BJ (cell line): ENCODE measurements at regions not wholly inside any gene's neighbourhood (a gene's known extent, or its start where the extent isn't known, plus 50 kb on each side); places are given as distances from the start of the nearest gene placed in this dataset.

Source experiments
- CTCF ChIA-PET: fragments of 350-600 bp; formaldehyde crosslinking; extraction: SDS; loops from one replicate; lab custom pipeline; 2021; ENCODE audit warnings: antibody characterized with exemption, inconsistent platforms; lab: Yijun Ruan, JAX
- POLR2A ChIA-PET: fragments of 300-600 bp; sonication (Branson Sonifier 250); formaldehyde crosslinking; extraction: SDS; loops from one replicate; lab custom pipeline; 2021; ENCODE audit warnings: antibody characterized with exemption; lab: Charles Lee
- DNase-seq: peaks from one replicate; pipeline ENCODE4 v3.0.0-alpha.2; 2011; ENCODE audit warnings: low read depth
- H3K27me3 ChIP-seq: 2 replicates; pipeline ENCODE4 v1.6.0; 2011; ENCODE audit warnings: low read length; ENCODE audit not compliant: control insufficient read depth, insufficient read depth
- H3K36me3 ChIP-seq: 2 replicates; pipeline ENCODE4 v1.5.1; 2011; ENCODE audit warnings: low read length; ENCODE audit not compliant: control insufficient read depth, insufficient read depth
- H3K4me3 ChIP-seq: 2 replicates; pipeline ENCODE4 v1.5.1; 2011; ENCODE audit warnings: low read depth, mild to moderate bottlenecking, control low read depth, low read length
- TF ChIP-seq, protein P1 (sequence below): IDR thresholded peaks from 2 replicates; pipeline ENCODE4 v1.5.1; 2011; ENCODE audit warnings: low read depth, mild to moderate bottlenecking, control low read depth, inconsistent platforms, low read length, moderate library complexity; ENCODE audit not compliant: insufficient read depth

DNA sequence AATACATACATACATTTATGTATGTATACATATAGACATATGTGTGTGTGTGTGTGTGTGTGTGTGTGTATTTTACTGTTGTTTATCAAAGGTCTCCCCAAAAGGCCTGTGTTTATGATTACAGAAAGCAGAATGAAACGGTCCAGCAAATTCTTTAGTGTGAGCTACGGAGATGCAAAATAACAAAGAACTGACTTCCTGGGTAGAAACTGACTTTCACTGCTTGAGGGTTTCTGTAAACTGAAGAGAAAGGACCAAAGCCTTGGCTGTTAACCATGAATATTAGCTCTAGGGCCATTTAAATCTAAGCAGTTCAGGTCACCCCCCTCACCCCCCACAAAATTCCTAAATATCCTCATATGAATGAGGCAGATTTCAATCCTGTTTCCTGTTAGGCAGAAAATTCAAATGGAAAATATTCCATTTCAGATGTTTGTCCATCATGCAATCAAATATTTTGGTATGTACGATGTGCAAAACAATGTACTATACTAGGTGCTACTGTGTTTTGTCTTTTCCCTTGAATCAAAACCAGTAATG is 213.2 kb downstream of the TGFB2 start:
- no peaks in the 10 kb centered on the region for H3K36me3 ChIP-seq
- no peak for DNase-seq
- ChIA-PET POLR2A (no interaction called here), CTCF (interaction anchor here (0.5 kb wide), 1 partner anchor 230 kb away, joined by 3 read pairs; no protein-coding TSS in a partner anchor)
- TF ChIP-seq, protein P1, sequence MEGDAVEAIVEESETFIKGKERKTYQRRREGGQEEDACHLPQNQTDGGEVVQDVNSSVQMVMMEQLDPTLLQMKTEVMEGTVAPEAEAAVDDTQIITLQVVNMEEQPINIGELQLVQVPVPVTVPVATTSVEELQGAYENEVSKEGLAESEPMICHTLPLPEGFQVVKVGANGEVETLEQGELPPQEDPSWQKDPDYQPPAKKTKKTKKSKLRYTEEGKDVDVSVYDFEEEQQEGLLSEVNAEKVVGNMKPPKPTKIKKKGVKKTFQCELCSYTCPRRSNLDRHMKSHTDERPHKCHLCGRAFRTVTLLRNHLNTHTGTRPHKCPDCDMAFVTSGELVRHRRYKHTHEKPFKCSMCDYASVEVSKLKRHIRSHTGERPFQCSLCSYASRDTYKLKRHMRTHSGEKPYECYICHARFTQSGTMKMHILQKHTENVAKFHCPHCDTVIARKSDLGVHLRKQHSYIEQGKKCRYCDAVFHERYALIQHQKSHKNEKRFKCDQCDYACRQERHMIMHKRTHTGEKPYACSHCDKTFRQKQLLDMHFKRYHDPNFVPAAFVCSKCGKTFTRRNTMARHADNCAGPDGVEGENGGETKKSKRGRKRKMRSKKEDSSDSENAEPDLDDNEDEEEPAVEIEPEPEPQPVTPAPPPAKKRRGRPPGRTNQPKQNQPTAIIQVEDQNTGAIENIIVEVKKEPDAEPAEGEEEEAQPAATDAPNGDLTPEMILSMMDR = no peak
- H3K27me3 ChIP-seq = peaks cover 2% of the 10 kb centered on the region; the same call in 1 of the 2 replicates
- H3K4me3 ChIP-seq = no peak overlapping the region

DNA sequence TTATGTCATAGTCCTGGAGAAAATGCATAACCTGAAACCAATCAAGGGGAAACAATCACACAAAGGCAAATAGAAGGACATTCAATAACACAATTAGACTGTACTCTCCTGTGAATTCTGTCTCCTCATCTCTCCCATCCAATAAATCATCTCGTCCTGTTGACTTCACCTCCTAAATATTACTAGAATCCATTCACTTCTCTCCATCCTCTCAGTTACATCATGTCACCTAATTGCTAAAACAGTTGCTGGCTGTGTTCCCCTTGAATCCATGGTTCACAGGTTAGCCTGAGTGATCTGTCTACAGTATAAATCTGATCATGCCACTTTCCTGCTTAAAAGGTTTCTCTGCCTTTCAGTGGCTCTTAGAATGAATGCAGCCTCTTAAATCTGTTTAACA is 220.2 kb downstream of the TGFB2 start:
- ChIA-PET CTCF (interaction anchor here (1.0 to 1.1 kb wide), 2 partner anchors 12 to 104 kb away, joined by 3 read pairs; no protein-coding TSS in a partner anchor), POLR2A (no interaction called here)
- DNase-seq = no peak
- H3K4me3 ChIP-seq = no peak overlapping the region
- no peaks in the 10 kb centered on the region for H3K27me3 ChIP-seq
- no peaks in the 10 kb centered on the region for H3K36me3 ChIP-seq
- TF ChIP-seq, protein P1 = no peak

DNA sequence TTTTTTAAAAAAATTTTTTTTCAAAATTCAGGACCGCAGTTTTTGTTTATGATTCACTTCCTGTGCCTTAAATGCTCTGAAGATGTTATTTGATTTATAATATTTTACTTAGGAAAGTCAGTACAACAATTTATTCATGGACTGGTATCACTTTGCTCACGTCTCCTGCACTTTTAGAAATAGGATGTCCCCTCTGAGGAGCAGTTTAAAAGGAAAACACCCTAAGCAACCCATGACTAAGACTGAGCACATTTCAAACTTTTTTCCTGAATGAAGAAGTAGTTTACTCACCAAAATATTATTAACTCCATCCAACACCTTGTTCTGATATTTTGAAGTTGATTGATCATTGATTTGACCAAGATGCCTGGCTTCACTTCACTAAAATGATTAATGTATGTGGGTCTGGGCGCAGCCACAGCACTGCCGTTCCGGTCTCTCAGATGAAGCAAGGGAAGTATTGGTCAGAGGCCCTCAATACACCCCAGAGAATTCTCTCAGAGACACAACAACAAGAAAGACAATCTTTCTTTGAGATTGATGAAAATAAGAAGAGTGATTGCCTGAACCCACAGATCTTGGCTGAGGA is 223.9 kb downstream of the TGFB2 start:
- TF ChIP-seq, protein P1 = no peak
- H3K4me3 ChIP-seq = no peak overlapping the region
- no peak for DNase-seq
- H3K27me3 ChIP-seq = no peaks in the 10 kb centered on the region
- CTCF ChIA-PET = interaction anchor here (1.2 kb wide), 1 partner anchor 29 kb away, joined by 3 read pairs; no protein-coding TSS in a partner anchor
- POLR2A ChIA-PET = no interaction called here
- no peaks in the 10 kb centered on the region for H3K36me3 ChIP-seq

DNA sequence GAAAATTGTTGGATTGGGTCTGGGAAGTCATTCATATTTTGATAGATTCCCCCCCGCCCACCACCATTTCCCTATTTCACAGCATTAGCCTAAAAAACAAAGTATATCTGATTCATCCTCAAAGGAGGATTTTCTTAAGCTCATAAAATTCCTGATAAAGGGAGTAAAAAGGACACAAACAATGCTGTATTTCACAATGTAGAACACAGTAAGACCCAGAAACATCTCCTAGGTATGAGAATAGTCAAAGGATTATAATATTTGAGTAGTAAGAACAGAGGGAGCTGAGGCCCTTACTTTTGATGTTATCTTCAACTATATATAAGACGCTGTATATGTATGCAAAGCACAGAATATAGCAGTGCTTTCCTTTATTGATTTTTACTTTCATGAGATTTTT is 225.3 kb downstream of the TGFB2 start:
- ChIA-PET CTCF (interaction anchor here (0.9 to 1.1 kb wide), 2 partner anchors 86 to 205 kb away, joined by 3 read pairs; no protein-coding TSS in a partner anchor), POLR2A (interaction anchor here (0.6 kb wide), 1 partner anchor 76 kb away, joined by 10 read pairs; no protein-coding TSS in a partner anchor)
- H3K36me3 ChIP-seq = no peaks in the 10 kb centered on the region
- TF ChIP-seq, protein P1 = no peak
- no peak overlapping the region for H3K4me3 ChIP-seq
- DNase-seq = no peak
- H3K27me3 ChIP-seq = no peaks in the 10 kb centered on the region

DNA sequence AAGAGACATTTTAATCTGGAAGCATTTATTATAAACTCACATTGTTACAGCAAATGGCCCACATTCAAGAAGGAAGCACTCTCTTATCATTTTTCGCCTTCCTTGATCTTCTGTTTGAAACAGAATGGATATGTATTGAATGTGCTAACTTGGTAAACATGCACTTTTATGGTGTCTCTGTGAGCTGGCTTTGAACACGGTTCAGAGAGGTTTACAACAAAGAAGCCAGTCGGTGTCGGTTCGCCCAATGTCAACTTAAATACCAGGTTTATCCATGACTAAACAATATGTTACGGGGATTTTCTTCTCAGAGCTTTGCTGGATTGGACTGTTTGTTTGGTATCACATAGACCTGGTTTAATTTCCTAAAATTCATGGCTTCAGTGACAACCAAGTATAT is 226.4 kb downstream of the TGFB2 start:
- no peak for DNase-seq
- H3K27me3 ChIP-seq = no peaks in the 10 kb centered on the region
- CTCF ChIA-PET = interaction anchor here (1.0 to 1.3 kb wide), 2 partner anchors 10 to 226 kb away, joined by 3 read pairs; partner anchors contain the start of gene TGFB2
- H3K36me3 ChIP-seq = no peaks in the 10 kb centered on the region
- no peak overlapping the region for H3K4me3 ChIP-seq
- POLR2A ChIA-PET = no interaction called here
- TF ChIP-seq, protein P1 = no peak
